GM23338 (cell line): ENCODE measurements at regions not wholly inside any gene's neighbourhood (a gene's known extent, or its start where the extent isn't known, plus 50 kb on each side); places are given as distances from the start of the nearest gene placed in this dataset.

Source experiments
- CREB1 ChIP-seq: fragments of 250-450 bp; sonication (Bioruptor Pico); IDR thresholded peaks from 2 replicates; pipeline ENCODE4 v1.5.0; 2020; ENCODE audit warnings: low read depth, mild to moderate bottlenecking, moderate library complexity
- EZH2 ChIP-seq: fragments of 200-600 bp; sonication (generic); IDR thresholded peaks from one replicate; pipeline ENCODE4 v1.8.0; 2017; ENCODE audit warnings: antibody characterized with exemption, mild to moderate bottlenecking, low read depth; ENCODE audit not compliant: unreplicated experiment
- EZH2phosphoT487 ChIP-seq: fragments of 200-600 bp; sonication (generic); IDR thresholded peaks from one replicate; pipeline ENCODE4 v1.8.1; 2018; ENCODE audit warnings: antibody characterized with exemption; ENCODE audit not compliant: unreplicated experiment
- JUNB ChIP-seq: IDR thresholded peaks from one replicate; pipeline ENCODE4 v1.6.1; 2016; ENCODE audit warnings: antibody characterized with exemption; ENCODE audit not compliant: unreplicated experiment
- POLR2AphosphoS5 ChIP-seq: IDR thresholded peaks from 2 replicates; pipeline ENCODE4 v1.6.1; 2016; ENCODE audit warnings: antibody characterized with exemption, low read depth
- STAT1 ChIP-seq: IDR thresholded peaks from one replicate; pipeline ENCODE4 v1.6.1; 2016; ENCODE audit warnings: antibody characterized with exemption; ENCODE audit not compliant: unreplicated experiment
- ZNF331 ChIP-seq: fragments of 250-450 bp; sonication (Bioruptor Pico); IDR thresholded peaks from 2 replicates; pipeline ENCODE4 v1.5.0; 2020; ENCODE audit warnings: low read depth, mild to moderate bottlenecking, moderate library complexity
- TF ChIP-seq, protein P1 (sequence below), 2 experiments: fragments of 200-600 bp in 1 of 2; sonication (generic) in 1 of 2; conservative IDR thresholded peaks; 2 replicates each; pipeline versions ENCODE4 v1.5.1 to v1.6.1; 2016 to 2017; ENCODE audit warnings: antibody characterized with exemption in 2 of 2, low read depth in 2 of 2, mild to moderate bottlenecking in 2 of 2, moderate library complexity in 1 of 2
- TF ChIP-seq, protein P2 (sequence below): IDR thresholded peaks from one replicate; pipeline ENCODE4 v1.6.1; 2018; ENCODE audit warnings: antibody characterized with exemption; ENCODE audit not compliant: unreplicated experiment
- TF ChIP-seq, protein P3 (sequence below): IDR thresholded peaks from 2 replicates; pipeline ENCODE4 v1.6.1; 2016; ENCODE audit warnings: antibody characterized with exemption
- TF ChIP-seq, protein P4 (sequence below): fragments of 250-450 bp; sonication (Bioruptor Pico); IDR thresholded peaks from 2 replicates; pipeline ENCODE4 v1.5.0; 2020; ENCODE audit warnings: mild to moderate bottlenecking, moderate library complexity

DNA sequence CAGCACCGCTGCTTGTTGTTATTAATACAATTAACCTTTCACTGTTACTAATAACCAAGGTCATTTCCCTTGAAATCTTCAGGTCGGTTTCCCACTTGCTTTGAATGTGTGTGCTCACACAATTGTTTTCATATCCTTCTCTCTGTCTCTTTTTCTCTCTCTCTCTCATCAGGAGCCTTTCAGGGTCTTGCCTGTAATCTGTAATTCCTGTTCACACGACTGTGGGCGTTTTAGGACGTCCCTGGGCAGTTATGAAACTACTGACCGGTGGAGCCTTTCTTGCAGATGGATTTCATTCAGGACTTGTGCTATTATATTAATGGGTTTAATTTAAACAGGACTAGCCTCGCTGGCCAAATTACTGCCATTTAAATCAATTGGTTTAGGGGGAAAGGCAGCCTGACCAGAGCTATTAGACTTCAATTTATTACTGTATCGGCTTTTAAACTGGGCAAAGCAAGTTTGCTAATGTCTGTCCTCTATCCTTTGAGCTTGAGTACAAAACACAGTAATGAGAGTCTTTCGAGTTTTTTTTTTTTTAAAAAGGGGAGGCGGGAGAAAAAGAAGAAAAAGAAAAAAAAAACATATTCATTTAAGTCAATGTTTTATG, 316.0 kb upstream of the TLE4 start:
- TF ChIP-seq, protein P1, sequence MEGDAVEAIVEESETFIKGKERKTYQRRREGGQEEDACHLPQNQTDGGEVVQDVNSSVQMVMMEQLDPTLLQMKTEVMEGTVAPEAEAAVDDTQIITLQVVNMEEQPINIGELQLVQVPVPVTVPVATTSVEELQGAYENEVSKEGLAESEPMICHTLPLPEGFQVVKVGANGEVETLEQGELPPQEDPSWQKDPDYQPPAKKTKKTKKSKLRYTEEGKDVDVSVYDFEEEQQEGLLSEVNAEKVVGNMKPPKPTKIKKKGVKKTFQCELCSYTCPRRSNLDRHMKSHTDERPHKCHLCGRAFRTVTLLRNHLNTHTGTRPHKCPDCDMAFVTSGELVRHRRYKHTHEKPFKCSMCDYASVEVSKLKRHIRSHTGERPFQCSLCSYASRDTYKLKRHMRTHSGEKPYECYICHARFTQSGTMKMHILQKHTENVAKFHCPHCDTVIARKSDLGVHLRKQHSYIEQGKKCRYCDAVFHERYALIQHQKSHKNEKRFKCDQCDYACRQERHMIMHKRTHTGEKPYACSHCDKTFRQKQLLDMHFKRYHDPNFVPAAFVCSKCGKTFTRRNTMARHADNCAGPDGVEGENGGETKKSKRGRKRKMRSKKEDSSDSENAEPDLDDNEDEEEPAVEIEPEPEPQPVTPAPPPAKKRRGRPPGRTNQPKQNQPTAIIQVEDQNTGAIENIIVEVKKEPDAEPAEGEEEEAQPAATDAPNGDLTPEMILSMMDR (conservative IDR thresholded peaks at IDR 0.05; ENCODE audit: low read depth in 2 of 2), result no peak
- TF ChIP-seq EZH2phosphoT487 (no peak), POLR2AphosphoS5 (no peak), EZH2 (no peak), CREB1 (CRISPR knock-in tag) (no peak), ZNF331 (CRISPR knock-in tag) (no peak), JUNB (no peak), STAT1 (no peak)
- TF ChIP-seq, protein P2, sequence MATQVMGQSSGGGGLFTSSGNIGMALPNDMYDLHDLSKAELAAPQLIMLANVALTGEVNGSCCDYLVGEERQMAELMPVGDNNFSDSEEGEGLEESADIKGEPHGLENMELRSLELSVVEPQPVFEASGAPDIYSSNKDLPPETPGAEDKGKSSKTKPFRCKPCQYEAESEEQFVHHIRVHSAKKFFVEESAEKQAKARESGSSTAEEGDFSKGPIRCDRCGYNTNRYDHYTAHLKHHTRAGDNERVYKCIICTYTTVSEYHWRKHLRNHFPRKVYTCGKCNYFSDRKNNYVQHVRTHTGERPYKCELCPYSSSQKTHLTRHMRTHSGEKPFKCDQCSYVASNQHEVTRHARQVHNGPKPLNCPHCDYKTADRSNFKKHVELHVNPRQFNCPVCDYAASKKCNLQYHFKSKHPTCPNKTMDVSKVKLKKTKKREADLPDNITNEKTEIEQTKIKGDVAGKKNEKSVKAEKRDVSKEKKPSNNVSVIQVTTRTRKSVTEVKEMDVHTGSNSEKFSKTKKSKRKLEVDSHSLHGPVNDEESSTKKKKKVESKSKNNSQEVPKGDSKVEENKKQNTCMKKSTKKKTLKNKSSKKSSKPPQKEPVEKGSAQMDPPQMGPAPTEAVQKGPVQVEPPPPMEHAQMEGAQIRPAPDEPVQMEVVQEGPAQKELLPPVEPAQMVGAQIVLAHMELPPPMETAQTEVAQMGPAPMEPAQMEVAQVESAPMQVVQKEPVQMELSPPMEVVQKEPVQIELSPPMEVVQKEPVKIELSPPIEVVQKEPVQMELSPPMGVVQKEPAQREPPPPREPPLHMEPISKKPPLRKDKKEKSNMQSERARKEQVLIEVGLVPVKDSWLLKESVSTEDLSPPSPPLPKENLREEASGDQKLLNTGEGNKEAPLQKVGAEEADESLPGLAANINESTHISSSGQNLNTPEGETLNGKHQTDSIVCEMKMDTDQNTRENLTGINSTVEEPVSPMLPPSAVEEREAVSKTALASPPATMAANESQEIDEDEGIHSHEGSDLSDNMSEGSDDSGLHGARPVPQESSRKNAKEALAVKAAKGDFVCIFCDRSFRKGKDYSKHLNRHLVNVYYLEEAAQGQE, result no peak
- TF ChIP-seq, protein P3, sequence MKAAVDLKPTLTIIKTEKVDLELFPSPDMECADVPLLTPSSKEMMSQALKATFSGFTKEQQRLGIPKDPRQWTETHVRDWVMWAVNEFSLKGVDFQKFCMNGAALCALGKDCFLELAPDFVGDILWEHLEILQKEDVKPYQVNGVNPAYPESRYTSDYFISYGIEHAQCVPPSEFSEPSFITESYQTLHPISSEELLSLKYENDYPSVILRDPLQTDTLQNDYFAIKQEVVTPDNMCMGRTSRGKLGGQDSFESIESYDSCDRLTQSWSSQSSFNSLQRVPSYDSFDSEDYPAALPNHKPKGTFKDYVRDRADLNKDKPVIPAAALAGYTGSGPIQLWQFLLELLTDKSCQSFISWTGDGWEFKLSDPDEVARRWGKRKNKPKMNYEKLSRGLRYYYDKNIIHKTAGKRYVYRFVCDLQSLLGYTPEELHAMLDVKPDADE, result no peak
- TF ChIP-seq, protein P4, sequence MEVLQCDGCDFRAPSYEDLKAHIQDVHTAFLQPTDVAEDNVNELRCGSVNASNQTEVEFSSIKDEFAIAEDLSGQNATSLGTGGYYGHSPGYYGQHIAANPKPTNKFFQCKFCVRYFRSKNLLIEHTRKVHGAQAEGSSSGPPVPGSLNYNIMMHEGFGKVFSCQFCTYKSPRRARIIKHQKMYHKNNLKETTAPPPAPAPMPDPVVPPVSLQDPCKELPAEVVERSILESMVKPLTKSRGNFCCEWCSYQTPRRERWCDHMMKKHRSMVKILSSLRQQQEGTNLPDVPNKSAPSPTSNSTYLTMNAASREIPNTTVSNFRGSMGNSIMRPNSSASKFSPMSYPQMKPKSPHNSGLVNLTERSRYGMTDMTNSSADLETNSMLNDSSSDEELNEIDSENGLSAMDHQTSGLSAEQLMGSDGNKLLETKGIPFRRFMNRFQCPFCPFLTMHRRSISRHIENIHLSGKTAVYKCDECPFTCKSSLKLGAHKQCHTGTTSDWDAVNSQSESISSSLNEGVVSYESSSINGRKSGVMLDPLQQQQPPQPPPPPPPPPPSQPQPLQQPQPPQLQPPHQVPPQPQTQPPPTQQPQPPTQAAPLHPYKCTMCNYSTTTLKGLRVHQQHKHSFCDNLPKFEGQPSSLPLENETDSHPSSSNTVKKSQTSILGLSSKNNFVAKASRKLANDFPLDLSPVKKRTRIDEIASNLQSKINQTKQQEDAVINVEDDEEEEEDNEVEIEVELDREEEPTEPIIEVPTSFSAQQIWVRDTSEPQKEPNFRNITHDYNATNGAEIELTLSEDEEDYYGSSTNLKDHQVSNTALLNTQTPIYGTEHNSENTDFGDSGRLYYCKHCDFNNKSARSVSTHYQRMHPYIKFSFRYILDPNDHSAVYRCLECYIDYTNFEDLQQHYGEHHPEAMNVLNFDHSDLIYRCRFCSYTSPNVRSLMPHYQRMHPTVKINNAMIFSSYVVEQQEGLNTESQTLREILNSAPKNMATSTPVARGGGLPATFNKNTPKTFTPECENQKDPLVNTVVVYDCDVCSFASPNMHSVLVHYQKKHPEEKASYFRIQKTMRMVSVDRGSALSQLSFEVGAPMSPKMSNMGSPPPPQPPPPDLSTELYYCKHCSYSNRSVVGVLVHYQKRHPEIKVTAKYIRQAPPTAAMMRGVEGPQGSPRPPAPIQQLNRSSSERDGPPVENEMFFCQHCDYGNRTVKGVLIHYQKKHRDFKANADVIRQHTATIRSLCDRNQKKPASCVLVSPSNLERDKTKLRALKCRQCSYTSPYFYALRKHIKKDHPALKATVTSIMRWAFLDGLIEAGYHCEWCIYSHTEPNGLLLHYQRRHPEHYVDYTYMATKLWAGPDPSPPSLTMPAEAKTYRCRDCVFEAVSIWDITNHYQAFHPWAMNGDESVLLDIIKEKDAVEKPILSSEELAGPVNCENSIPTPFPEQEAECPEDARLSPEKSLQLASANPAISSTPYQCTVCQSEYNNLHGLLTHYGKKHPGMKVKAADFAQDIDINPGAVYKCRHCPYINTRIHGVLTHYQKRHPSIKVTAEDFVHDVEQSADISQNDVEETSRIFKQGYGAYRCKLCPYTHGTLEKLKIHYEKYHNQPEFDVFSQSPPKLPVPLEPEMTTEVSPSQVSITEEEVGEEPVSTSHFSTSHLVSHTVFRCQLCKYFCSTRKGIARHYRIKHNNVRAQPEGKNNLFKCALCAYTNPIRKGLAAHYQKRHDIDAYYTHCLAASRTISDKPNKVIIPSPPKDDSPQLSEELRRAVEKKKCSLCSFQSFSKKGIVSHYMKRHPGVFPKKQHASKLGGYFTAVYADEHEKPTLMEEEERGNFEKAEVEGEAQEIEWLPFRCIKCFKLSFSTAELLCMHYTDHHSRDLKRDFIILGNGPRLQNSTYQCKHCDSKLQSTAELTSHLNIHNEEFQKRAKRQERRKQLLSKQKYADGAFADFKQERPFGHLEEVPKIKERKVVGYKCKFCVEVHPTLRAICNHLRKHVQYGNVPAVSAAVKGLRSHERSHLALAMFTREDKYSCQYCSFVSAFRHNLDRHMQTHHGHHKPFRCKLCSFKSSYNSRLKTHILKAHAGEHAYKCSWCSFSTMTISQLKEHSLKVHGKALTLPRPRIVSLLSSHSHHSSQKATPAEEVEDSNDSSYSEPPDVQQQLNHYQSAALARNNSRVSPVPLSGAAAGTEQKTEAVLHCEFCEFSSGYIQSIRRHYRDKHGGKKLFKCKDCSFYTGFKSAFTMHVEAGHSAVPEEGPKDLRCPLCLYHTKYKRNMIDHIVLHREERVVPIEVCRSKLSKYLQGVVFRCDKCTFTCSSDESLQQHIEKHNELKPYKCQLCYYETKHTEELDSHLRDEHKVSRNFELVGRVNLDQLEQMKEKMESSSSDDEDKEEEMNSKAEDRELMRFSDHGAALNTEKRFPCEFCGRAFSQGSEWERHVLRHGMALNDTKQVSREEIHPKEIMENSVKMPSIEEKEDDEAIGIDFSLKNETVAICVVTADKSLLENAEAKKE (CRISPR knock-in tag), result no peak
